ENCODE measurements at regions not wholly inside any gene's neighbourhood (a gene's known extent, or its start where the extent isn't known, plus 50 kb on each side); places are given as distances from the start of the nearest gene placed in this dataset.
A peak's percentile ranks its signal among the peaks of the same experiment; 100 is the strongest.

DNA sequence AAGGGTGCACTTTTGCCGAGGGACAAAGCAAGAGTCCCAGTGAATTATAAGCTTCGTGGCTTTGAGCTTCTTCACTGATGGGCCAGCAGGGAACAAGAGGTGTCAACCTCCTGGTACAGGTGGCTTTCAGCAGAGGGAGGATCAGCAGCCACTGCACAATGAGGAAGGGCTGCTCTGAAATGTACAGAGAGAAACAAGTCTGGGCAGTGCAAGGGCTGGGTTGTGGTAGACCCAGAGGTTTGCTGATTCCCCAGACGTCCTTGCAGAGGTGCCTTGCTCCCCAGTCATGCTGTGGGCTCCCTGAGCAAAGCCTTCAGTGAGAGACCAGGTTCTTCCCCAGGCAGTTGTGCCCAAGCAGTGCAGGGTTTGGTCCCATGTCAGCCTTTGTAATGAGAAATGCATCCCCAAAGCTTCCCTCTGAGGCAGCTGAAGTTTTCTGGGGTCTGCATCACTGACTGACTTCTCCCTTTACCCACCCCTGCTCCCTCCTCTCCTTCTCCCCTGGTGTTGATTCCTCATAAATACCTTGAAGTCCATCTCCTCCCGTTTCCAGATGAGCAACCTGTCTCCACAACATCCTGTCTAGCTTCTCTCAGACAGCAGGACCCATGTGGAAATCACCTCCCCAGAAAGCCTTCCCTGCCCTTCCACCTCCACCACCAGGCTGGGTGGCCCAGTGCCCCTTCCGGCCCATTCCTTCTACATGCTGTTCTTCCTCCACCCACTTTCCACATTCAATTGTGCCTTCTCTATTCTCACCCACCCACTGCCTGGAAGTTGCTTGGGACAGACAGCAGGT, 599.6 kb upstream of the ADAMTS16 start:
- no peak for DNase-seq

DNA sequence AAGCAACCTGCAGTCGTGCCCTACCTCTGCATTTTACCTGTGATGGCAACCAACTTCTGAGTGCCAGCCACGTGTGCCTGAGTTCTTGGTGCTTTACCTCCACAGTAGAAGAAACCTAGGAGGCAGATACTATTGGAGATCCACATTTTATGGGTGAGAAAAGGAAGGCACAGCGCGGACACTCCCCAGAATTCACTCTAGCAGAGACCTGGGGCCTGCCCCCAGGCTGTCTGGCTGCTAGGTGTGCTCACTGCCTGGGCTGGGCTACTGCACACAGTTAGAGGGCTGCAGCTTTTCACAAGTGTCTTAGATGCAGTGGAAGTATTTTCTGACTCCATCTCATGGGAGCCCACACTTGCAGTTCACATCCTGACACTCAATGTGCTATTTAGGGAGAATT, 598.8 kb upstream of the ADAMTS16 start:
- DNase-seq, result no peak

DNA sequence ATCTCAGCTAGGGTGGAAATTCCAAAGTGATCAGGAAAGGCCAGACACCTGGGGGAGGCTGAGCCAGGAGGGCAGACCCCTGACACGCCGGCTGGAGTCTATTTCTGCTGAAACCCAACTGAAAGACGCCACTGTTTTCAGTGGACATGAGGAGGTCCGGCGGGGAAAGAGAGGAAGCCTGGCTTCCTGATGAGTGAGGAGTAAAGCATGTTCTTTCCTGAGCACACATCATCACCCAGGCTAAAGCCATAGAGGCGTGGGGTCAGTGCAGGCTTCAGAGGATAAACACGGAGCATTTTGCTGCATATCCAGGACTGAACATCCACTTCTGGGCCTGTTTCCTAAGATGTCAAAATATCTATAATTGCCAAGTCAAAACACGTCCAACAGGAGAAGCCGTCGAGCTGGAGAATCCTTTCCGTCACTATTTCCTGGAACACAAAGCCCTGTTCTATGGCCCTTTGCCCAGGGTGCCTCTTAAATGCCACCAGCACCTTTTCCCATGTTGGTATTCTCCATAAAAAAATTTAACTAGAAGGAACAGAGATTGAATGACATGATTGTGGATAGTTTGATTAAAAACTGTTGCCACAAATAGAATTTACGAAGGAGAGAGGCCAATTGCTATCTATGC, 597.9 kb upstream of the ADAMTS16 start:
- no peak for DNase-seq

DNA sequence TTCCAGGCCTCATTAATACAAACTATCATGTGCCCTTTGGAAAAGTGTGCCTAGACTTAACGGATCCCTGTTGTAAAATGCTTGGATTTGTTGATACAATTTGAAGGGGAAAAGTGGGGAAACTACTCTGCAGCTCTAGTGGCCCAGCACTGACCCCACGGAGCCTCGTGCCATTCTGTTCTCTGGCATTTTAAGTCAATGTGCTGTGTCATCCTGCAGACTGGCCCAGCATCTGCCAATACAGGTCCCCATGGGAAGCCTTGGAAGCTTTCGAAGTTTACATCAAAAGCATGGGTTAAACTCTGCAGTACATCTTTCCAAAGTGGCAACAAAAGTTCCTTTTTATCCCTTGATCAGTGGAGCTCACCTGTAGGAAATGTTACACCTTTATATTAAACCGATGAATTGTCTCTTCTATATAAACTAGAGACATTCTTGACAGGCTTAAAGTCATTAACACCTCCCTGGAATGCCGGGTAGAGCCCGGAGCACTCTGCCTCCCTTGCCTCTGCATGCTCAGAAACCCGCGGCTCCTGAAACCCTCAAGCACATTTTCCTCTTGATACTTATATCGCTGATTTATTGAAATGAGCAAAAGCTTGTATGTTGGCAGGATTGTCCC, 596.0 kb upstream of the ADAMTS16 start:
- no peak for DNase-seq

DNA sequence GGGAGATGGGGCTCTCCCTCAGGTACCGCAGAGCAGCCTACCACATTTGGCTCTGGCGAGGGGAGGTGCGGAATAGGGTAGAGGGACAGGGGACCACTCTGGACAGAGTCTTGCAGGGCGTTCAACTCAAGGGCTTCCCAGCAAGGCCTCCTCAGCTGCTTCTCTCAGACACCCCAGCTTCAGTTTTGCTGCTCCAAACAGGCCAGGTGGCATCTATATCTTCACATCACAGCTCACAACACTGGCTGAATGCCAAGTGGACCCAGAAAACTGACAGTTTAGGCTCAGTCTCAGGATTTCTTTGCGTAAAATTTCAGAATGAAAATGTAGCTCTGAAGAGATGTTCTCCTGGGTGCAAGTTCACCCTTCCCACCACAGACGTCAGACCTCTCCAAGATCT, 592.6 kb upstream of the ADAMTS16 start:
- DNase-seq, result peak; percentile 44

DNA sequence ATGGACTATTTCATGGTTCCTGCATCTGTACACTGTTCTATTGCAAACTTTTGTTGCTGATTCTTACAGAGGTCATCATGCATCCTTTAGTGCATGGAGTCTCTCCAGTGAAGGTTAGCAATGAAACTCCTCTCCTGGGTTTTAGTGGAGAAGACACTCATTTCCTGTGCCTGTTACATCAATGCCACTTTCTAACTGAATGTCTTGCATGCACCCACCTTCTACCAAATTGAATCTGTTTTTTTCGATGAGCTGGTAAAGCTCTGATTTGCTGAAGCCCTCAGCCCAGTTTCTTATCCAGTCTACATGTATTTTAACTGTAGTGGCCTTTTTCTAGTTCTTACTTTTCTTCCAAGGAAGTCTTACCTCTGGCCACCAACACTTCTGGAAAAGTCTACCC, 591.8 kb upstream of the ADAMTS16 start:
- DNase-seq, result no peak

DNA sequence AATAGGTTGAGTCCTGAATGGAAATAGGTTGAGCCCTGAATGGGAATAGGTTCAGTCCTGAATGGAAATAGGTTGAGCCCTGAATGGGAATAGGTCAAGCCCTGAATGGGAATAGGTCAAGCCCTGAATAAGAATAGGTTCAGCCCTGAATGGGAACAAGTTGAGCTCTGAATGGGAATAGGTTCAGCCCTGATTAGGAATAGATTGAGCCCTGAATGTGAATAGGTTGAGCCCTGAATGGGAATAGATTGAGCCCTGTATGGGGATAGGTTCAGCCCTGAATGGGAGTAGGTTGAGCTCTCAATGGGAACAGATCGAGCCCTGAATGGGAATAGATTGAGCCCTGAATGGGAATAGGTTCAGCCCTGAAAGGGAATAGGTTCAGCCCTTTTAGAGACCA, 590.8 kb upstream of the ADAMTS16 start:
- DNase-seq, result no peak

DNA sequence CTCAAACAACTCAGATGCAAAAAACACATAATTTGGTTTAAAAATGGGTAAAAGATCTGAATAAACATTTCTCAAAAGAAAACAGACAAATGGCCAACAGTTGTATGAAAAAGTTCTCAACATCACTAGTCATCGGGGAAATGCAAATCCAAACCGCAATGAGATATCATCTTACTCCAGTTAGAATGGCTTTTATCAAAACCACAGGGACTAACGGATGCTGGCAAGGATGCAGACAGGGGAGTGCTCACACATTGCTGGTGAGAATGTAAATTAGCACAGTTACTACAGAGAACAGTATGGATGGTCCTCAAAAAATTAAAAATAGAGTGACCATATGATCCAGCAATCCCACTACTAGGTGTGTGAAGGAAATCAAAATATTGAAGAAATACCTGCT, 589.1 kb upstream of the ADAMTS16 start:
- peak; percentile 89 for DNase-seq

DNA sequence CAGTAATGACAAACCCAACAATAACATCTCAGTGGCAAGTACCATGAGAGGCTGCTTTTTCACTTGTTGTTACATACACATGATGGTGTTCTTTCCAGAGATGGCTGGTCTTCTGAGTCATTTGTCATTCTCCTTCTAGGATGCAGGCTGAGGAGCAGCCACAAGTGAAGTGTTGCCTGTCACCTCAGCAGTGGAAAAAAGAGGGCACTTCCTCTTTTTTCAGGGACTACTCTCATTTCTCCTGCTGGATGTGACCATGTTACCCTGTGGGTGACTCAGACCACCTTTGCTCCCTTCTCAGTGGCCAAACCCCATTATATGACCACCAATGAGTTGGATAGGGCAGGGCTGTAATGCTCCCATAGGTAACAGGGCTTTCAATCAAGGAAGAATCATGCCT, 587.0 kb upstream of the ADAMTS16 start:
- peak; percentile 43 for DNase-seq

DNA sequence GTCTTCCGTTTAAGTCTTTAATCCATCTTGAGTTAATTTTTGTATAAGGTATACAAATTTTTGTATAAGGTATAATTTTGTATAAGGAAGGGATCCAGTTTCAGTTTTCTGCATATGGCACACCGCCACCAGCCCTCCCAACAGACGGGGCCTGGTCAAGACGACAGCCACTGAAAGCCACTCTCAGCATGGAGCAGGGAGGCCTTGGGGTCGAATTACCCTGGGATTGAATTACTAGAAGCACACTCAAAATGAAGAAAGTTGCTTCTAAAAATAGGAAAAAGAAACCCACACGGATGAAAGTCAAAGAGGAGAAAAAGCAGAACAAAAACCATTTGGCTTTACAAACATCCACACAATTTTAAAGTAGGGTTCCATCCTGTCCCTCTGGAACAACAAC, 586.2 kb upstream of the ADAMTS16 start:
- peak; percentile 93 for DNase-seq

DNA sequence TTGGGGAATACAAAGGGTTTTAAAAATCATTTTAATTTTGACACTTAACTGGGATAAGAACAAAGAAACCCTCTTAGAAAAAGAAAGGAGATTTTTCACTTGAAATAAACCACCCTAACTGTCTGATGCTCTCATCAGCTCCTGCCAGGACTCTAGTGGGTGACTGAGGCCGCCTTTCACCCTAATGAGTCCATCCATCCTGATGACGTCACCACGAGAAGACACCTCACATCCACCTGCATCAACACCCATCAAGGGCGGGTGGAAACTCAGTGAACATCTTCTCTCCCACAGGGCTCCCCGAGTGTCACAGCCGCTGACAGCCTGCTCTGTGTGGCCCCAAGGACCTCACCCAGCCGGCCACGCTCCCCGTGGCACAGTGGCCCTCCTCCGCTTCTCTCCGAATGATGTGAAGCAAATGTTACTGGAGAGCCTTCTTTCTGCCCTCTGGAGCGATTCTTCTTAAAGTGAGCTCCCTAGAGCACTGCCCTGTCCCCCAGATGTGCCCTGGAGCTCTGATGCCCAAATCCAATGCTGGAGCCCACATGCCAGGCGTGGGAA, 584.3 kb upstream of the ADAMTS16 start:
- DNase-seq, result no peak

DNA sequence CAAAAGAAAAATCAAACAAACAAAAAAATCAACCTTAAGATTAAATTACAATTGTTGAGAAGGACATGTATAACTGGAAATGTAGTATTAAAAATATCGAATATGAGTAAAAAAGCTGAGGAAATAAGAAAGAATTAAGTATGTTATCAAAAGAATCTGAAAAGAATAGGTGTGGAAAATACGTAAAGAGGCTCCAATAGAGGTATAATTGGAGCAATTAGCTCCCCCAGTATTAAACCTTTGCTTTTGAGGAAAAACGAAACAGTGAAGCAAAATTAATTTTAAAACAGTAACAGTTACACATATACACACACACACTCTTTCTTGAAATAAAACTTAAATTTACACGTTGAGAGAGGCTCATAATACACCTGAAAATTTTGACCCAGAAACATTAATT, 578.7 kb upstream of the ADAMTS16 start:
- DNase-seq, result no peak

DNA sequence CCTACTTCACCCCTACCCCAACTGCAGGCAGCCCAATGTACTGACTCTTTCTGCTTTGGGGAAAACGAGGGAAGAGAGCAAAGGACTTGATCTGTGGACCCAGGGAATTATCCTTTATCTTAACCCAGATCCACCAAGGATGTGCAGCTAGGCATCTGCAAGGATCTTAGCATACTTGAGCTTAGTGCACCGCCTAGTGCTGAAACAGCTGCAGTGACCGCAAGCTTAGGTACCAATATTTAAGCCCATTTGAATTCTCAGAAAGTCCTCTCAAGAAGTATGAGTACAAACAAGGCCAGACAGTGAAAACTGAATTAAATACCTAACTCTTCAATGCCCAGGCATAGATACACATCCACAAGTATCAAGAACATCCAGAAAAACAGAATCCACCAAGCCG, 576.7 kb upstream of the ADAMTS16 start:
- DNase-seq, result peak; percentile 74

DNA sequence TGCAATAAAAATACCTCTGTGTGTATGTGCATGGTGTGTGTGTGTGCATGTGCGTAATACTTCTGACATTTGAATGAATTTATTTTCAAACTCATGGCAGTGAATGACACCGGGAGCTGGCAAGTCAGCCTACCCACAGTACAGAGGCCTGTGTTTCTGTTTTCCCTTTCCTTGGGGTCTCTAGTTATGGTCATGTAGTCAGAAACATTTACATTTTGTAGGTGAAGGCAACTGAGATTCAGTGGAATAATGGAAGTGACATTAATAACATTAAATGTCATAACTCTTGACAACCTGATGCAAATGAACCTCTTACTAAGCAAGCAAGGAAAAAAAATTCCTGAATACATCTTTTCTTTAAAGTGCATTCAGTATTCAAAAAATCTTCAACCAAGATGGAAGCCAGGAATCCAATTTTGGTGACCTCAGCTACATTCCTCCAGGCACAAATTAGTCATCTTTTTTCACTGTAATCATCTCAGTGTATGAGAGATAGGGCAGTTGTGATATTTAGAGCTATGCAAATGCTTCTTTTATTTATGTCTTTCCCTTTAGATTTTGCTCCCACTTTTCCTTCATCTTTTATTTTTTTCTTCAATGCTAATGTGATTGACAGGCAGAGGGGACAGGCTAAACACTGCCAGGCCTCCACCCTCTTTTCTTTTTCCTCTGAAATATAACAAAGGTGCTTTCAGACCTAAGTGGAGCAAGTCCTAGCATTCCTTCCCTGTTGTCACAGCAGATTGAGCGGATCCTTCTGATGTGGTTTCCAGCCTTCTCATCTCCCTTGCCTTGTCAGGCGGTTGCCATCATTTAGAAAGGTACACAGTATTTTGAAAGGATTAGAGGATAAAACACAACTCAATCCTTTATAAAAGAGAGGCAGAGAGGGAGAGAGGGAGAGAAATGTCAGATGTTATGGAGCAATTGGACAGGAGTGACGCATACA, 569.8 kb upstream of the ADAMTS16 start:
- DNase-seq, result no peak

DNA sequence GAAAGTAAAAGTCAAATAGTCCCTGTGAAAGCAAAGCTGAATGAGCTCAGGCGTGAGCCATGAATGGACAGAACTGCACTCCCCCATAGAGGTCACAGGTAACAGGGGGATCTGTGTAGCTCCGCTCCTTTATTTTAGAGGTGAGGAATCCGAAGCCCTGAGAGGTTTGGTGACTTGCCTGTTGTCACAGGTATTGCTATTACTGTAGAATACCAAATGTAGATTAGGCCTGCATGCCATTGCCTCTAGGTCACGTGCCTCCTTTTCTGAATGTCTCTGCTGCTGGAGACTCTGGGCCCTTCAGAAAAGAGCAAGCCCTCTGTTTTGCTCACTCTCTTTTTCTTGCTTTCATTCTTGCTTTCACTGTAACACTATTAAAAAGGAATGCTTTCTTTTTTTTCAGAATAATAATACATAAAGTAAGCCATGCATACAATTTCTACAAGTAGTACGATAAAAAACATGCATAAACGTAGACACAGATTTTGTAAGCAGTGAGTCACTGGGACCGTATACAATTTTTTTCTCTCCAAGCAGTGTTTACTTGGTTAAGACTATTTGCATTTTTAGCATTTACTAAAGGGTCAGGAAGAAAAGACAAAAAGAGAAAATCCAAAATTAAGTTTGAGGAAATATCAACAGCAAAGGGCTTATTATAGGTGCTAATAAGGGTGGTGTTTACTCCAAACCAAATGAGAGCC, 568.7 kb upstream of the ADAMTS16 start:
- no peak for DNase-seq

DNA sequence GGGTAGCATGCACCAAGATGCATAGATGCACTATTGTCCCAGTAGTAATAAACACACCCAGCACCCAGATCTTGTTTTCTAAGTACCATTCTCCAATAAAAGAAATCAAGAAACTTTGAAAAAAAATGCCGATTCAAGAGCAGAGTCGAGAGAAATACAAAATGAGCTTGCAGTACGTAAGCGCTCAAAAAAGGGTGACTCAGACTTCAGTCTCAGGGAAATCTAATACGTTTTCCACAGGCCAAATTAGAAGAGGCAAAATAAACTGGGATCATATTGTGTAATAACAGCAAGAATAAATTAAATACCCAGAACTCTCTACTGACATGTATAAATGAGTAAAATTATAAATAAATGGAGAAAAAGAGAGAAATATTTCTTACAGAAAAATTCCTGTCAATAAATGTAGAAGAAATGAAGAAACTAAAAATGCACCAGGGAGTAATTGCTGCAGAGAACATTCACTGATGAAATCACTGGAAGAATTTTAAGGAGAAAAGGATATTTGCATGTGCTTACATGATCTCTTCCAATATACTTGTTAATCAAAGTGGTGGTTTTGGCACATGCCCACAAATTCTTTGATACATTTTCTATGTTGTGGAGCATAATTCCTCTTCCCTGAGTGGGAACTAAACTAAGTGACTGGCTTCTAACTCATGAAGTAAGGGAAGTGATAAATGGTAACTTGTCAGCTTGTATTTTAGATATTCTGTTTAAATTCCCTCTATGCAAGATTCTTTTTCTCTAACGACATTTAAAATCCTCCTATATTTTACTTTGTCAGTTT, 567.6 kb upstream of the ADAMTS16 start:
- DNase-seq, result no peak

DNA sequence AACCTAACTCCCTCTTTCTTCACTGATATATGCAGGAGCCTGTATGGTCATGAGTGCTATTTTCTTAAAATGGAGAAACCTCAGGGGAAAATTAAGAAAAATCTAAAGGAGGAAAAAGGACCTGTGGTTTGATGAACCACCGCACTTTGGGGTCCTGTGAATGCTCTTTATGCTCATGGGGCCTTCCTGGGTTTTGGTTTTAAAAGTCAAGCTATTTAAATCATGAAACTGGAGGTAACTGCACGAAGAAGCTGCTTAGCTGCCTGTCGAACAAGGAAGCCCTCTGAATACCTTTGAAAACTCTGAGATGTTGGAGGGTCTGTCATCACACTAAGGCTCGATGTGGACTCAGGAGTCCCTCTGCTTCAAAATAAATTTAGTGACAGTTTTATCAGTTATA, 564.5 kb upstream of the ADAMTS16 start:
- no peak for DNase-seq

DNA sequence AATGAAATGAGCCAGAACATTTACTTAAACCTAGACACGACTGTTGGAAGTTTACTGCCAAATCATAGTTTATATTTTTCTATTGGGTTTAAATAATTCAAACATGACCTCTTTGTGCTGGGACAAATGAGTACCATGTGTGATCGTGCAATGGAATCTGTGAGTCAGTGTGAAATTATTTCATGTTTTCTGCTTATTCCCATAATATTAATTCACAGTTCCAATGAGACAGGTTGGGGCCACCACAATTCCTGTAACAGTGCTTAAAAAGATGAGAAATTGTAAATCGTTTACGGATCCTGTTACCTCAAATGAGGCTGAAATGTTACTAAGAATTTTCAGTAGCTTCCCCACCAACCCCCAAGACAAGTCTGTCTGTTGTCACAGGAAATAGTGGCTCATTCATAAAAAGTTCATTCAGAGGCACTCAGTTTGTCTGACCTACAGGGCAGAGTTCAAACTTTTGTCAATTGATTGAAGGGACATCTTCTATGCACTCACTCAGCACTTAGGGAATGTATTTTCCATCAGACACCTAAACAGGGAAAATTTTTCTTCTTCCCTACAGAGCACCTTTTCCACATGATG, 563.9 kb upstream of the ADAMTS16 start:
- DNase-seq, result no peak

DNA sequence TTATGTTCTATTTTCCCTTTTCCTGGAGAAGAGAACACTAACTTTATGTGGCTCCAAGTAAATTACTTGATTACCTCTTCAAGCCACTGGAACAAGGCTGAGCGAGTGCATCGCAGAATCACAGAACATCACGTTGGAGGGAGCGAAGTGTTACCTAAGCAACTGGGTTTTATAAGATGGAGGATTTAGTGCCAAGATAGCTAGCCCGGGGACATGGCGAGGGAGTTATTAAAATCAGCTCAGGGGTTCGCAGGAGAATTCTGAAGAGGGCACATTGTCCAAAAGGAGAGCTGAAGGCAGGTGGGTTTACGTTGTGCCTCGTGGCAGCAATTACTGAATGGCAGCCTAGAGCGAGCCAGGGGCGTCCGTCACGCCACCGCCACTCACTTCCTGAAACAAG, 563.2 kb upstream of the ADAMTS16 start:
- DNase-seq, result no peak

DNA sequence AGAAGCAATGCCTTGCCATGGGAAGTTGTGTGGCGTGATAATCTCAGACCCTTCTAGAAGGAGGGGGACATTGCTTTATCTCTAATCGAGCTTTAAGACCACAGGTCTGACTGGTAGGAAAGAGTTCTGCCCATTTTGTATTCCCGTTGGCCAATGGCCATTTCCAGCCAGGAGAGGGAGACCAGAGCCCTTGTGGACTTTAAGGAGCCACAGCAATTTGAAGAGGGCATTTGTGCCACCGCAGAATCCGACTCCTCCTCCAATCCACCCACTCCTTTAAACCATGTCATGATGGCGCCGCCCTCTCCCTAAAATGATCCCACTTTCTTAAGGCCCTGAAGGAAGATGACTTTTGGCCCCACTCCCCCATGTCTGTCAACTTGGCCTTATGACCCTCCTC, 560.5 kb upstream of the ADAMTS16 start:
- DNase-seq, result no peak

DNA sequence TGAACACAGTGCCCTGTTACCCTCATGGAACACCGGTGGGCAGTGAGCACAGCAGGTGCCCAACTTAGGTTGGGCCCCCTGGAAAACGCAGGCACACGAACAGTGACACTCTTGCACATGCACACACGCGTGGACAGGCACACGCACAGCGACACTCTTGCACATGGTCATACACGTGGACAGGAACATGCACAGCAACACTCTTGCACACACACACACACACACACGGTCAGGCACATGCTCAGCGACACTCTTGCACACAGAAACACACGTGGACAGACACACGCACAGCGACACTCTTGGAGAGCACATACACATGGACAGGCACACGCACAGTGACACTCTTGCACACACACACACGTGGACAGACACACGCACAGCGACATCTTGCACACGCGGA, 559.4 kb upstream of the ADAMTS16 start:
- no peak for DNase-seq
